ENCODE measurements at regions not wholly inside any gene's neighbourhood (a gene's known extent, or its start where the extent isn't known, plus 50 kb on each side); places are given as distances from the start of the nearest gene placed in this dataset.

DNA sequence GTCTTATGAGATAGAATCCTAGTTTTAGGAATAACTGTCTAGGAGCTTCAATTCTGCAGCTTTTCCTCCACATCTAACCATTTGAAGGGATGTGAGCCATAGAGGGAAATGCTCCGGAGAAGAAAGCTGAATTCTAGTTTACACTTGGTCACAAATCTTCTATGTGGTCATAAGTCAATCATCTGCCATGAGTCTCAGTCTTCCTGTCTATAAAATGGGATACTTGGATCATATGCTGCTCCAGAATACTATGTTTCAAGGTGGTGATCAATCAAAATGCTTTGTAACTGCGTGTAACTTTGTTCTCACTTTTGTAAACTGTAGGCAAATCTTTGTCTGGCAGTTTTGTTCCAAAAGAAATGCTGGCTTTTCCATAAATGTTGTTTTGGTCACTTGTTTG lies 152.0 kb upstream of the SV2C start:
- TF ChIP-seq, protein P1, sequence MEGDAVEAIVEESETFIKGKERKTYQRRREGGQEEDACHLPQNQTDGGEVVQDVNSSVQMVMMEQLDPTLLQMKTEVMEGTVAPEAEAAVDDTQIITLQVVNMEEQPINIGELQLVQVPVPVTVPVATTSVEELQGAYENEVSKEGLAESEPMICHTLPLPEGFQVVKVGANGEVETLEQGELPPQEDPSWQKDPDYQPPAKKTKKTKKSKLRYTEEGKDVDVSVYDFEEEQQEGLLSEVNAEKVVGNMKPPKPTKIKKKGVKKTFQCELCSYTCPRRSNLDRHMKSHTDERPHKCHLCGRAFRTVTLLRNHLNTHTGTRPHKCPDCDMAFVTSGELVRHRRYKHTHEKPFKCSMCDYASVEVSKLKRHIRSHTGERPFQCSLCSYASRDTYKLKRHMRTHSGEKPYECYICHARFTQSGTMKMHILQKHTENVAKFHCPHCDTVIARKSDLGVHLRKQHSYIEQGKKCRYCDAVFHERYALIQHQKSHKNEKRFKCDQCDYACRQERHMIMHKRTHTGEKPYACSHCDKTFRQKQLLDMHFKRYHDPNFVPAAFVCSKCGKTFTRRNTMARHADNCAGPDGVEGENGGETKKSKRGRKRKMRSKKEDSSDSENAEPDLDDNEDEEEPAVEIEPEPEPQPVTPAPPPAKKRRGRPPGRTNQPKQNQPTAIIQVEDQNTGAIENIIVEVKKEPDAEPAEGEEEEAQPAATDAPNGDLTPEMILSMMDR (IDR thresholded peaks at IDR 0.05), result no peak
- TF ChIP-seq EZH2 (IDR thresholded peaks at IDR 0.05), result no peak

Data from neural progenitor cell (in vitro differentiated cells).